ENCODE measurements at regions not wholly inside any gene's neighbourhood (a gene's known extent, or its start where the extent isn't known, plus 50 kb on each side); places are given as distances from the start of the nearest gene placed in this dataset.

- WGBS, 2 donors, result 74 to 79% methylated on average over 3 of the region's 3 CpGs
- H3K9me3 ChIP-seq, result no peaks in the 10 kb centered on the region
- no peaks in the 10 kb centered on the region for H3K27me3 ChIP-seq
- no peak overlapping the region for H3K4me3 ChIP-seq (replicated peaks in 1 of 3)
- TF ChIP-seq CTCF (IDR thresholded peaks at IDR 0.05) (no peak), POLR2A (IDR thresholded peaks at IDR 0.05) (no peak)
- no peaks in the 10 kb centered on the region for H3K4me1 ChIP-seq
- H3K27ac ChIP-seq, result no peak overlapping the region
- H3K36me3 ChIP-seq, result no peaks in the 10 kb centered on the region
- intact Hi-C loops (cut with DNase I), result no loop called here
- DNase-seq, result no peak
These were observed 179.5 kb downstream of the ANXA2 start for GRCh38 chr15:60218256-60218655.

- Histone ChIP-seq H3K36me3 (no peaks in the 10 kb centered on the region), H3K4me3 (replicated peaks in 1 of 3) (no peak overlapping the region), H3K9me3 (no peaks in the 10 kb centered on the region), H3K27me3 (no peaks in the 10 kb centered on the region), H3K4me1 (no peaks in the 10 kb centered on the region), H3K27ac (no peak overlapping the region)
- intact Hi-C loops (cut with DNase I), result no loop called here
- WGBS, 2 donors, result 98 to 100% methylated on average over 3 of the region's 3 CpGs
- no peak for TF ChIP-seq POLR2A (IDR thresholded peaks at IDR 0.05)
- no peak for TF ChIP-seq CTCF (IDR thresholded peaks at IDR 0.05)
- DNase-seq, result no peak
These were observed 177.9 kb downstream of the ANXA2 start for GRCh38 chr15:60219866-60220265.

GRCh38 chr15:60221356-60221755, 176.4 kb downstream of the ANXA2 start:
- H3K9me3 ChIP-seq, result no peaks in the 10 kb centered on the region
- TF ChIP-seq CTCF (IDR thresholded peaks at IDR 0.05), result no peak

GRCh38 chr15:60222404-60222803, 175.4 kb downstream of the ANXA2 start:
- Histone ChIP-seq H3K27me3 (no peaks in the 10 kb centered on the region), H3K4me1 (no peaks in the 10 kb centered on the region), H3K36me3 (no peaks in the 10 kb centered on the region), H3K27ac (no peak overlapping the region), H3K4me3 (replicated peaks in 1 of 3) (no peak overlapping the region), H3K9me3 (no peaks in the 10 kb centered on the region)
- 86 to 87% methylated on average over 1 of the region's 1 CpG for WGBS, 2 donors
- no peak for DNase-seq
- TF ChIP-seq CTCF (IDR thresholded peaks at IDR 0.05) (no peak), POLR2A (IDR thresholded peaks at IDR 0.05) (no peak)
- intact Hi-C loops (cut with DNase I), result no loop called here

More at GRCh38 chr15:60221356-60221755, 176.4 kb downstream of the ANXA2 start:
- no peak overlapping the region for H3K27ac ChIP-seq
- H3K27me3 ChIP-seq, result no peaks in the 10 kb centered on the region
- DNase-seq, result no peak
- no peaks in the 10 kb centered on the region for H3K36me3 ChIP-seq
- H3K4me3 ChIP-seq (replicated peaks in 1 of 3), result no peak overlapping the region
- intact Hi-C loops (cut with DNase I), result no loop called here
- no peaks in the 10 kb centered on the region for H3K4me1 ChIP-seq

- 46 to 52% methylated on average over 7 of the region's 7 CpGs for WGBS, 2 donors
- peak; percentile 12 to 53 for DNase-seq
- Histone ChIP-seq H3K9me3 (no peaks in the 10 kb centered on the region), H3K27me3 (no peaks in the 10 kb centered on the region), H3K4me3 (replicated peaks in 1 of 3) (no peak overlapping the region), H3K4me1 (no peaks in the 10 kb centered on the region), H3K27ac (no peak overlapping the region), H3K36me3 (no peaks in the 10 kb centered on the region)
- intact Hi-C loops (cut with DNase I), result no loop called here
- no peak for TF ChIP-seq CTCF (IDR thresholded peaks at IDR 0.05)
- no peak for TF ChIP-seq POLR2A (IDR thresholded peaks at IDR 0.05)
These were observed 174.6 kb downstream of the ANXA2 start for GRCh38 chr15:60223176-60223575.
